ENCODE measurements at regions not wholly inside any gene's neighbourhood (a gene's known extent, or its start where the extent isn't known, plus 50 kb on each side); places are given as distances from the start of the nearest gene placed in this dataset.

DNA sequence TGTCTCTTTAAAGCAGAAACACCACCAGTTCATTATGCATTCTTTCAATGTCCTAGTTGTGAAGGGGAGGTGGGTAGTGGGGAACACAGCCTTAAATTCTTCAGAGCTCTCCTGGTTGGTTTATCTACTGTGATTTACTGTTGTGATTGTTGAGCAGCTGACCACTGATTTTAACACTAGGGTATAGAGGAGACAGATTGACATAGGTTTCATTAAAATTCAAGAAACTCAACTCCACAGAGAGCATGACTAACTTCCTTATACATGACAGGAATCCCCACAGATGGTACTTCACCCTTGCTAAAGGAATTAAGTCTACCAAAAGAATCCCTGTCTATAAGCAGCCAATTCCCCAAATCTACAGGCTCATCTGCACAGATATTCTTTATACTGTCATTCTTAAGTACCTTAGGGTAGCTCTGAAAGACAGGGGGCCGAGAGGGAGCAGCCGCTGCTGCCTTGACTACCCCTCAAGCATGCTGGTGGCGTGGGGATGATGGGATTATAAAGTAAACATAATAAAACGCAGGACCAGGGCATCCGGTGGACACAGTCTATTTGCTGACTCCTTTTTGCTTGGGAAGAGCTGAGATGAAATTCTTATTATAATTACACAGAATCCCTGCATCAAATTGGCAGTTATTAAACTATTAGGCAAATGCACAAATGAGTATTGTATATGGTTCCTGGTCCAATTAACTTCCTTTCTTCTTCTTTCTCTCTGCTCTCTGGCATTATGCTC is 1377.6 kb upstream of the PIK3C3 start:
- ChIA-PET SMC1A (ENCODE audit: uncharacterized antibody, unreplicated experiment) (no interaction called here), POLR2A (no interaction called here), CTCF (no interaction called here), RAD21 (ENCODE audit: unreplicated experiment) (no interaction called here)
- 21% methylated on average over 5 of the region's 5 CpGs for WGBS (ENCODE audit: insufficient coverage, insufficient replicate concordance, low lambda C conversion rate, missing lambda C conversion rate)
- Histone ChIP-seq H3K4me3 (no peak overlapping the region), H3K27me3 (replicated peaks in 1 of 2; ENCODE audit: control insufficient read depth in 2 of 2, insufficient read depth in 2 of 2, low read length in 1 of 2) (no peaks in the 10 kb centered on the region), H3K36me3 (ENCODE audit: control insufficient read depth in 2 of 2, insufficient read depth in 2 of 2, low read length in 1 of 2) (no peaks in the 10 kb centered on the region), H3K79me2 (ENCODE audit: control insufficient read depth, insufficient read depth, low read length) (no peaks in the 10 kb centered on the region), H3K4me2 (ENCODE audit: control insufficient read depth, insufficient read depth) (no peak overlapping the region), H3K27ac (ENCODE audit: control insufficient read depth, insufficient read depth) (no peak overlapping the region), H4K20me1 (ENCODE audit: control insufficient read depth, insufficient read depth) (no peaks in the 10 kb centered on the region), H2AFZ (ENCODE audit: control insufficient read depth, low read depth, low read length) (no peak overlapping the region), H3K9me3 (replicated peaks; ENCODE audit: control insufficient read depth, insufficient read depth, low read length) (no peaks in the 10 kb centered on the region), H3K4me1 (ENCODE audit: control insufficient read depth, insufficient read depth, low read length) (no peaks in the 10 kb centered on the region), H3K9ac (ENCODE audit: control insufficient read depth, insufficient read depth, low read length) (no peak overlapping the region)
- in situ Hi-C loops (cut with MboI) = no loop called here
- BruUV-seq (replicated peaks) = no TSS peak
- DNase-seq (ENCODE audit: low read depth, low spot score) (no peak), FAIRE-seq (no peak), ATAC-seq (no peak)
- intact Hi-C loops (cut with micrococcal nuclease; ENCODE audit: unreplicated experiment) = no loop called here
- TF ChIP-seq MYC (IDR thresholded peaks at IDR 0.05; ENCODE audit: insufficient read depth, insufficient read length, insufficient replicate concordance, low read length, severe bottlenecking) (no peak), NR2F1 (conservative IDR thresholded peaks at IDR 0.05) (no peak), ZNF207 (IDR thresholded peaks at IDR 0.05; ENCODE audit: borderline replicate concordance) (no peak), MLLT1 (IDR thresholded peaks at IDR 0.05) (no peak), ZSCAN29 (IDR thresholded peaks at IDR 0.05) (no peak), TBL1XR1 (IDR thresholded peaks at IDR 0.05; ENCODE audit: low read depth, low read length) (no peak), CREB1 (IDR thresholded peaks at IDR 0.05; ENCODE audit: low read depth) (no peak), KDM1A (IDR thresholded peaks at IDR 0.05; ENCODE audit: borderline replicate concordance) (no peak), TAF1 (IDR thresholded peaks at IDR 0.05; ENCODE audit: borderline replicate concordance, low read depth, low read length) (no peak), MEF2A (IDR thresholded peaks at IDR 0.05; ENCODE audit: insufficient read depth, low read depth, low read length) (no peak), FOXM1 (IDR thresholded peaks at IDR 0.05; ENCODE audit: low read depth, low read length) (no peak), NBN (IDR thresholded peaks at IDR 0.05) (no peak)
- TF ChIP-seq, protein P1, sequence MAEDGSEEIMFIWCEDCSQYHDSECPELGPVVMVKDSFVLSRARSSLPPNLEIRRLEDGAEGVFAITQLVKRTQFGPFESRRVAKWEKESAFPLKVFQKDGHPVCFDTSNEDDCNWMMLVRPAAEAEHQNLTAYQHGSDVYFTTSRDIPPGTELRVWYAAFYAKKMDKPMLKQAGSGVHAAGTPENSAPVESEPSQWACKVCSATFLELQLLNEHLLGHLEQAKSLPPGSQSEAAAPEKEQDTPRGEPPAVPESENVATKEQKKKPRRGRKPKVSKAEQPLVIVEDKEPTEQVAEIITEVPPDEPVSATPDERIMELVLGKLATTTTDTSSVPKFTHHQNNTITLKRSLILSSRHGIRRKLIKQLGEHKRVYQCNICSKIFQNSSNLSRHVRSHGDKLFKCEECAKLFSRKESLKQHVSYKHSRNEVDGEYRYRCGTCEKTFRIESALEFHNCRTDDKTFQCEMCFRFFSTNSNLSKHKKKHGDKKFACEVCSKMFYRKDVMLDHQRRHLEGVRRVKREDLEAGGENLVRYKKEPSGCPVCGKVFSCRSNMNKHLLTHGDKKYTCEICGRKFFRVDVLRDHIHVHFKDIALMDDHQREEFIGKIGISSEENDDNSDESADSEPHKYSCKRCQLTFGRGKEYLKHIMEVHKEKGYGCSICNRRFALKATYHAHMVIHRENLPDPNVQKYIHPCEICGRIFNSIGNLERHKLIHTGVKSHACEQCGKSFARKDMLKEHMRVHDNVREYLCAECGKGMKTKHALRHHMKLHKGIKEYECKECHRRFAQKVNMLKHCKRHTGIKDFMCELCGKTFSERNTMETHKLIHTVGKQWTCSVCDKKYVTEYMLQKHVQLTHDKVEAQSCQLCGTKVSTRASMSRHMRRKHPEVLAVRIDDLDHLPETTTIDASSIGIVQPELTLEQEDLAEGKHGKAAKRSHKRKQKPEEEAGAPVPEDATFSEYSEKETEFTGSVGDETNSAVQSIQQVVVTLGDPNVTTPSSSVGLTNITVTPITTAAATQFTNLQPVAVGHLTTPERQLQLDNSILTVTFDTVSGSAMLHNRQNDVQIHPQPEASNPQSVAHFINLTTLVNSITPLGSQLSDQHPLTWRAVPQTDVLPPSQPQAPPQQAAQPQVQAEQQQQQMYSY (CRISPR knock-in tag; IDR thresholded peaks at IDR 0.05) = no peak
- TF ChIP-seq, protein P2, sequence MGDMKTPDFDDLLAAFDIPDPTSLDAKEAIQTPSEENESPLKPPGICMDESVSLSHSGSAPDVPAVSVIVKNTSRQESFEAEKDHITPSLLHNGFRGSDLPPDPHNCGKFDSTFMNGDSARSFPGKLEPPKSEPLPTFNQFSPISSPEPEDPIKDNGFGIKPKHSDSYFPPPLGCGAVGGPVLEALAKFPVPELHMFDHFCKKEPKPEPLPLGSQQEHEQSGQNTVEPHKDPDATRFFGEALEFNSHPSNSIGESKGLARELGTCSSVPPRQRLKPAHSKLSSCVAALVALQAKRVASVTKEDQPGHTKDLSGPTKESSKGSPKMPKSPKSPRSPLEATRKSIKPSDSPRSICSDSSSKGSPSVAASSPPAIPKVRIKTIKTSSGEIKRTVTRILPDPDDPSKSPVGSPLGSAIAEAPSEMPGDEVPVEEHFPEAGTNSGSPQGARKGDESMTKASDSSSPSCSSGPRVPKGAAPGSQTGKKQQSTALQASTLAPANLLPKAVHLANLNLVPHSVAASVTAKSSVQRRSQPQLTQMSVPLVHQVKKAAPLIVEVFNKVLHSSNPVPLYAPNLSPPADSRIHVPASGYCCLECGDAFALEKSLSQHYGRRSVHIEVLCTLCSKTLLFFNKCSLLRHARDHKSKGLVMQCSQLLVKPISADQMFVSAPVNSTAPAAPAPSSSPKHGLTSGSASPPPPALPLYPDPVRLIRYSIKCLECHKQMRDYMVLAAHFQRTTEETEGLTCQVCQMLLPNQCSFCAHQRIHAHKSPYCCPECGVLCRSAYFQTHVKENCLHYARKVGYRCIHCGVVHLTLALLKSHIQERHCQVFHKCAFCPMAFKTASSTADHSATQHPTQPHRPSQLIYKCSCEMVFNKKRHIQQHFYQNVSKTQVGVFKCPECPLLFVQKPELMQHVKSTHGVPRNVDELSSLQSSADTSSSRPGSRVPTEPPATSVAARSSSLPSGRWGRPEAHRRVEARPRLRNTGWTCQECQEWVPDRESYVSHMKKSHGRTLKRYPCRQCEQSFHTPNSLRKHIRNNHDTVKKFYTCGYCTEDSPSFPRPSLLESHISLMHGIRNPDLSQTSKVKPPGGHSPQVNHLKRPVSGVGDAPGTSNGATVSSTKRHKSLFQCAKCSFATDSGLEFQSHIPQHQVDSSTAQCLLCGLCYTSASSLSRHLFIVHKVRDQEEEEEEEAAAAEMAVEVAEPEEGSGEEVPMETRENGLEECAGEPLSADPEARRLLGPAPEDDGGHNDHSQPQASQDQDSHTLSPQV (IDR thresholded peaks at IDR 0.05) = no peak
- TF ChIP-seq, protein P3, sequence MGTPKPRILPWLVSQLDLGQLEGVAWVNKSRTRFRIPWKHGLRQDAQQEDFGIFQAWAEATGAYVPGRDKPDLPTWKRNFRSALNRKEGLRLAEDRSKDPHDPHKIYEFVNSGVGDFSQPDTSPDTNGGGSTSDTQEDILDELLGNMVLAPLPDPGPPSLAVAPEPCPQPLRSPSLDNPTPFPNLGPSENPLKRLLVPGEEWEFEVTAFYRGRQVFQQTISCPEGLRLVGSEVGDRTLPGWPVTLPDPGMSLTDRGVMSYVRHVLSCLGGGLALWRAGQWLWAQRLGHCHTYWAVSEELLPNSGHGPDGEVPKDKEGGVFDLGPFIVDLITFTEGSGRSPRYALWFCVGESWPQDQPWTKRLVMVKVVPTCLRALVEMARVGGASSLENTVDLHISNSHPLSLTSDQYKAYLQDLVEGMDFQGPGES (IDR thresholded peaks at IDR 0.05) = no peak

All from GM12878 (cell line).